ENCODE measurements at regions not wholly inside any gene's neighbourhood (a gene's known extent, or its start where the extent isn't known, plus 50 kb on each side); places are given as distances from the start of the nearest gene placed in this dataset.

DNA sequence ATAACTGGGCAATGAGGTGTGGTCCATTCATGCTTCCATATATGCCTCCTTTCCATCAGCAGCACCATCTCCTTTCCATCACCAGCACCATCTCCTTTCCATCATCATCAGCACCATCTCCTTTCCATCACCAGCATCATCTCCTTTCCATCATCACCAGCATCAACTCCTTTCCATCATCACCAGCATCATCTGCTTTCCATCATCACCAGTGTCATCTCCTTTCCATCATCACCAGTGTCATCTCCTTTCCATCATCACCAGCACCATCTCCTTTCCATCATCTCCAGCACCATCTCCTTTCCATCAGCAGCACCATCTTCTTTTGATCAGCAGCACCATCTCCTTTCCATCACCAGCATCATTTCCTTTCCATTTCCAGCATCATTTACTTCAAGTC lies 297.5 kb upstream of the SPHKAP start:
- H3K27ac Mint-ChIP-seq (ENCODE audit: unreplicated experiment), result no peak overlapping the region
- DNase-seq (ENCODE audit: low read depth, low spot score), result no peak
- no peak overlapping the region for H3K4me3 Mint-ChIP-seq
- H3K36me3 Mint-ChIP-seq (ENCODE audit: low read depth), result no peaks in the 10 kb centered on the region
- H3K4me1 Mint-ChIP-seq, result no peaks in the 10 kb centered on the region
- TF ChIP-seq, protein P1, sequence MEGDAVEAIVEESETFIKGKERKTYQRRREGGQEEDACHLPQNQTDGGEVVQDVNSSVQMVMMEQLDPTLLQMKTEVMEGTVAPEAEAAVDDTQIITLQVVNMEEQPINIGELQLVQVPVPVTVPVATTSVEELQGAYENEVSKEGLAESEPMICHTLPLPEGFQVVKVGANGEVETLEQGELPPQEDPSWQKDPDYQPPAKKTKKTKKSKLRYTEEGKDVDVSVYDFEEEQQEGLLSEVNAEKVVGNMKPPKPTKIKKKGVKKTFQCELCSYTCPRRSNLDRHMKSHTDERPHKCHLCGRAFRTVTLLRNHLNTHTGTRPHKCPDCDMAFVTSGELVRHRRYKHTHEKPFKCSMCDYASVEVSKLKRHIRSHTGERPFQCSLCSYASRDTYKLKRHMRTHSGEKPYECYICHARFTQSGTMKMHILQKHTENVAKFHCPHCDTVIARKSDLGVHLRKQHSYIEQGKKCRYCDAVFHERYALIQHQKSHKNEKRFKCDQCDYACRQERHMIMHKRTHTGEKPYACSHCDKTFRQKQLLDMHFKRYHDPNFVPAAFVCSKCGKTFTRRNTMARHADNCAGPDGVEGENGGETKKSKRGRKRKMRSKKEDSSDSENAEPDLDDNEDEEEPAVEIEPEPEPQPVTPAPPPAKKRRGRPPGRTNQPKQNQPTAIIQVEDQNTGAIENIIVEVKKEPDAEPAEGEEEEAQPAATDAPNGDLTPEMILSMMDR (conservative IDR thresholded peaks at IDR 0.05), result no peak
- peaks cover 8% of the 10 kb centered on the region for H3K9me3 Mint-ChIP-seq
- no peaks in the 10 kb centered on the region for H3K27me3 Mint-ChIP-seq (ENCODE audit: low read depth)

DNA sequence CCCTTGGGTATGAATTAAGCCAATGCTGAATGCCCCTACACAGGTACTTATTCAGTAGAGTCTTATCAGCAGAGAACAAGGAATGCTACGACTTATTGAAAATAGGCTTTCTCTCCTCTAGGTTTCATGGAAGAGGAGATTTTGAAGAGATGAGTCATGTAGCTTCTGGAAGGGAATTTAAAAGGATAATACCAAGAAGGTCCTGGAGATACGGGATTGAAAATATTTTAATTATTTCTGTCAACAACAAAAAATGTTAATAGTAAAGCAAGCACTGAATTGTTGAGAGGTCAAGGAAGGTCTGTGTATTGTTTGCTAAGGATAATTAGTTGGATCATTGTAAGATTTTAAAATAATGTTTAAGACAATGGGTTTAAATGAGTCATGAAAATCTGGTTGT lies 293.0 kb upstream of the SPHKAP start:
- TF ChIP-seq, protein P1 (conservative IDR thresholded peaks at IDR 0.05), result no peak
- Mint-ChIP-seq H3K9me3 (peaks cover 8% of the 10 kb centered on the region), H3K27me3 (ENCODE audit: low read depth) (no peaks in the 10 kb centered on the region), H3K27ac (ENCODE audit: unreplicated experiment) (no peak overlapping the region), H3K4me1 (no peaks in the 10 kb centered on the region), H3K4me3 (no peak overlapping the region), H3K36me3 (ENCODE audit: low read depth) (no peaks in the 10 kb centered on the region)
- no peak for DNase-seq (ENCODE audit: low read depth, low spot score)

DNA sequence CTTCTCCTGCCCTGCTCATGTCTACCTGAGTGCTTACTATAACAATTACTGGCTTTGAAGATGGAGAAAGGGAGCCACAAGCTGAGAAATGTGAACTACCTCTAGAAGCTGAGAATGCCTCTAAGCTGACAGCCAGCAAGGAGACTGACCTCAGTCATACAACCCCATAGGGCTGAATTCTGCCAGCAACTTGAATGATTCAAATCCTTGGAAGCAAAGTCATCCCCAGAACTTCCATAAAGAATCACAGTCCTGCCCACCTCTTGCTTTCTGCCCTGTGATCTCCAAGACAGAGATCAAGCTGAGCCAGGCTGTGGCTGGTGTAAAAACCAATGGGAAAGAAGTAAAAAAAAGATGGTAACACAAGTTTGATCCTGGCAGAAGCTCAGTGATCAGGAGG lies 288.2 kb upstream of the SPHKAP start:
- H3K27ac Mint-ChIP-seq (ENCODE audit: unreplicated experiment), result no peak overlapping the region
- H3K4me1 Mint-ChIP-seq, result no peaks in the 10 kb centered on the region
- TF ChIP-seq, protein P1 (conservative IDR thresholded peaks at IDR 0.05), result no peak
- H3K27me3 Mint-ChIP-seq (ENCODE audit: low read depth), result peaks cover 2% of the 10 kb centered on the region
- no peaks in the 10 kb centered on the region for H3K9me3 Mint-ChIP-seq
- H3K36me3 Mint-ChIP-seq (ENCODE audit: low read depth), result no peaks in the 10 kb centered on the region
- H3K4me3 Mint-ChIP-seq, result no peak overlapping the region
- DNase-seq (ENCODE audit: low read depth, low spot score), result no peak

DNA sequence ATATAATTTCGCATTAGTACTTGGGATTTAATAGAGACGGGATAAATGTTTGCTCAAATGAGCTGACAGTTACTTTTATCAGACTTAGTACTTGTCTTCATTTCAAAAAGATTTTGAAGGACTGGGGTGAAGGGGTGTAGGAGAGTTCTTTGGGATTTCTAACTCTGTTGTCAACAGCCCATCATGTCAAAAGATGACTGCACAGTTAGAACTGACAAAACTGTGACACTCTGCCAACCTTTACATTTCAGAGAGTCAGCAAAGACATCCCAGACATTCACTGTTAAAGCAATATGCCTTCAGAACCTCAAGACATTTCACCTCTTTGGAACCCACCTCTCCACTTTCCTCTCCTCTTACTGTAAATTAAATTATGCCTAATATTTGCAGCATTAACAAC lies 285.4 kb upstream of the SPHKAP start:
- TF ChIP-seq, protein P1 (conservative IDR thresholded peaks at IDR 0.05), result no peak
- Mint-ChIP-seq H3K4me1 (no peaks in the 10 kb centered on the region), H3K36me3 (ENCODE audit: low read depth) (no peaks in the 10 kb centered on the region), H3K4me3 (no peak overlapping the region), H3K27ac (ENCODE audit: unreplicated experiment) (no peak overlapping the region), H3K27me3 (ENCODE audit: low read depth) (peaks cover 2% of the 10 kb centered on the region), H3K9me3 (peaks cover 3% of the 10 kb centered on the region)
- DNase-seq (ENCODE audit: low read depth, low spot score), result no peak

DNA sequence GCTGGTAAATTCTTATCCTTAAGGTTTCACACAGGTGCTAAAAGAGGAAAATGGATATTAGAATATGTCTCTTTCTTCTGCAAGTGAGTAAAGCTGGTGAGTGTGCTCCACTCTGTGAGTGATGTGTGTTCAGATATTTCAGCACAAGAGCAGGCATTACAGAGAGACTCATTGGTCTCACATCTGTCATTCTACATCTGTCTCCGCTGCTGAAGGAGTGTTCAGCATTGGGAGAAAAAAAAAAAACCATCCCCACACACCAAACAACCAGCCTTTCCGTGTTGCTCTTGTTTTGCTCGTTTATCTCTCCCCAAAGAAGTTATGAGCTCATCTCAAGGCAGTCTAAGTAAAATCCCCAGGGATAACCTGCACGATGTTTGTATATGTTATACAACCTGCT lies 283.9 kb upstream of the SPHKAP start:
- DNase-seq (ENCODE audit: low read depth, low spot score), result no peak
- Mint-ChIP-seq H3K4me1 (no peaks in the 10 kb centered on the region), H3K4me3 (no peak overlapping the region), H3K27me3 (ENCODE audit: low read depth) (peaks cover 2% of the 10 kb centered on the region), H3K9me3 (peaks cover 3% of the 10 kb centered on the region), H3K27ac (ENCODE audit: unreplicated experiment) (no peak overlapping the region), H3K36me3 (ENCODE audit: low read depth) (no peaks in the 10 kb centered on the region)
- TF ChIP-seq, protein P1 (conservative IDR thresholded peaks at IDR 0.05), result no peak

DNA sequence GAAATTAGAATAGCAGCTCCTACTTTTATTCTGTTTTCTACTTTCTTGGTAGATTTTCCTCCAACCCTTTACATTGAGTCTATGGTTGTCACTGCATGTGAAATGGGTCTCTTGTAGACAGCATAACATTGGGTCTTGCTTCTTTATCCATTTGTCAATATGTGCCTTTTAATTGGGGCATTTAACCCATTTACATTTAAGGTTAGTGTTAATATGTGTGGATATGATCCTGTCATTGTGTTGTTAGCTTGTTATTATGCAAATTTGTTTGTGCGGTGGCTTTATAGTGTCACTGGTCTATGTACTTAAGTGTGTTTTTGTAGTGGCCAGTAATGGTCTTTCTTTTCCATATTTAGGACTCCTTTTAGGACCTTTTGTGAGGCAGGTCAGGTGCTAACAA lies 276.9 kb upstream of the SPHKAP start:
- no peak for DNase-seq (ENCODE audit: low read depth, low spot score)
- Mint-ChIP-seq H3K27me3 (ENCODE audit: low read depth) (no peaks in the 10 kb centered on the region), H3K4me3 (no peak overlapping the region), H3K27ac (ENCODE audit: unreplicated experiment) (no peak overlapping the region), H3K4me1 (no peaks in the 10 kb centered on the region), H3K9me3 (peaks cover 23% of the 10 kb centered on the region), H3K36me3 (ENCODE audit: low read depth) (peaks cover 3% of the 10 kb centered on the region)
- TF ChIP-seq, protein P1 (conservative IDR thresholded peaks at IDR 0.05), result no peak

Data from neural crest cell (in vitro differentiated cells).